HCT116 (cell line): ENCODE measurements at regions not wholly inside any gene's neighbourhood (a gene's known extent, or its start where the extent isn't known, plus 50 kb on each side); places are given as distances from the start of the nearest gene placed in this dataset.

Experiments
- ATAC-seq: fragments of 200-7000 bp; cut with Tn5 transposase; 2 replicates; pipeline ENCODE4 v1.9.1; 2020; ENCODE audit warnings: mild to moderate bottlenecking, moderate library complexity
- BruUV-seq: library from RNA; stranded (reverse); fragments of 400-500 nt; replicated peaks from 2 replicates; lab custom pipeline; 2021; lab: Mats Ljungman, UMichigan
- CTCF ChIA-PET: fragments of 300-600 bp; sonication (Branson Sonifier 250); formaldehyde crosslinking; loops from one replicate; lab custom pipeline; 2021; ENCODE audit warnings: antibody characterized with exemption; lab: Charles Lee
- POLR2A ChIA-PET: fragments of 300-600, 350-600 bp; sonication (Branson Sonifier 250); formaldehyde crosslinking; loops from one replicate; lab custom pipeline; 2021; ENCODE audit warnings: antibody characterized with exemption; lab: Charles Lee
- RAD21 ChIA-PET, 2 experiments: fragments of 300-600 bp; sonication (Branson Sonifier 250); formaldehyde crosslinking; loops; one replicate each; lab custom pipeline; 2023; ENCODE audit warnings: low total read pairs in 2 of 2; ENCODE audit not compliant: uncharacterized antibody in 2 of 2, unreplicated experiment in 2 of 2, low non-redundant PET in 1 of 2; lab: Charles Lee
- DNase-seq: peaks from one replicate; pipeline ENCODE4 v3.0.0-alpha.2; 2010; ENCODE audit warnings: low read depth, low spot score
- H2AFZ ChIP-seq: fragments of 200-600 bp; shearing (Covaris generic), sonication (generic); 2 replicates; pipeline ENCODE4 v1.6.1; 2017; ENCODE audit warnings: low read depth, mixed run types, mixed read lengths, antibody characterized with exemption, low read length; ENCODE audit not compliant: poor library complexity, severe bottlenecking
- H3K27ac ChIP-seq: 2 replicates; pipeline ENCODE4 v1.5.1; 2012; ENCODE audit warnings: low read depth, low read length
- H3K27me3 ChIP-seq: fragments of 200-600 bp; sonication (generic); 2 replicates; pipeline ENCODE4 v1.6.1; 2016; ENCODE audit warnings: mixed run types, low read length, mixed read lengths; ENCODE audit not compliant: insufficient read depth
- H3K36me3 ChIP-seq, 2 experiments: fragments of 200-500 bp in 1 of 2; fragments of 200-600 bp in 1 of 2; sonication (Bioruptor generic) in 1 of 2; sonication (generic) in 1 of 2; 2 replicates each; pipeline versions ENCODE4 v1.5.1 to v1.6.1; 2014 to 2016; ENCODE audit warnings: low read length in 2 of 2, inconsistent platforms in 1 of 2, mixed read lengths in 1 of 2, mixed run types in 1 of 2; ENCODE audit not compliant: insufficient read depth in 2 of 2, control insufficient read depth in 1 of 2
- H3K4me1 ChIP-seq, 2 experiments: fragments of 200-600 bp in 1 of 2; sonication (generic) in 1 of 2; 2 replicates each; pipeline versions ENCODE4 v1.5.1 to v1.6.1; 2012 to 2017; ENCODE audit warnings: low read length in 2 of 2, inconsistent platforms in 1 of 2, mild to moderate bottlenecking in 1 of 2, mixed read lengths in 1 of 2, mixed run types in 1 of 2, moderate library complexity in 1 of 2; ENCODE audit not compliant: insufficient read depth in 2 of 2, control insufficient read depth in 1 of 2
- H3K4me2 ChIP-seq: fragments of 200-600 bp; sonication (generic); 2 replicates; pipeline ENCODE4 v1.6.1; 2017; ENCODE audit warnings: mixed run types, low read length, mixed read lengths
- H3K4me3 ChIP-seq, 2 experiments: fragments of 200-600 bp in 1 of 2; sonication (generic) in 1 of 2; replicated peaks in 1 of 2; 2 replicates each; pipeline ENCODE4 v1.5.1; 2011 to 2016; ENCODE audit warnings: low read length in 2 of 2, control low read depth in 1 of 2, low read depth in 1 of 2, mild to moderate bottlenecking in 1 of 2, mixed read lengths in 1 of 2, mixed run types in 1 of 2
- H3K79me2 ChIP-seq: fragments of 200-600 bp; sonication (generic); 2 replicates; pipeline ENCODE4 v1.6.1; 2017; ENCODE audit warnings: mild to moderate bottlenecking, mixed run types, low read length, moderate library complexity, mixed read lengths; ENCODE audit not compliant: insufficient read depth
- H3K9ac ChIP-seq: fragments of 200-600 bp; sonication (generic); 2 replicates; pipeline ENCODE4 v1.6.1; 2016; ENCODE audit warnings: low read length, mixed read lengths
- H3K9me2 ChIP-seq: fragments of 200-600 bp; sonication (generic), shearing (Covaris generic); 2 replicates; pipeline ENCODE4 v1.6.1; 2017; ENCODE audit warnings: mixed run types, mild to moderate bottlenecking, moderate library complexity; ENCODE audit not compliant: insufficient read depth
- H3K9me3 ChIP-seq, 2 experiments: fragments of 200-500 bp in 1 of 2; fragments of 200-600 bp in 1 of 2; sonication (Bioruptor generic) in 1 of 2; sonication (generic) in 1 of 2; 2 replicates each; pipeline ENCODE4 v1.6.1; 2014 to 2017; ENCODE audit warnings: low read length in 2 of 2, mixed read lengths in 2 of 2, inconsistent platforms in 1 of 2, low read depth in 1 of 2, mild to moderate bottlenecking in 1 of 2, mixed run types in 1 of 2, moderate library complexity in 1 of 2; ENCODE audit not compliant: control insufficient read depth in 1 of 2, insufficient read depth in 1 of 2
- H4K20me1 ChIP-seq: fragments of 200-600 bp; sonication (generic), shearing (Covaris generic); 2 replicates; pipeline ENCODE4 v1.6.1; 2017; ENCODE audit warnings: mixed run types, mild to moderate bottlenecking, moderate library complexity; ENCODE audit not compliant: insufficient read depth
- CEBPB ChIP-seq: IDR thresholded peaks from 2 replicates; pipeline ENCODE4 v1.6.1; 2012; ENCODE audit warnings: low read depth
- EZH2 ChIP-seq: fragments of 200-600 bp; sonication (generic); IDR thresholded peaks from 2 replicates; pipeline ENCODE4 v1.6.1; 2017; ENCODE audit warnings: antibody characterized with exemption, mixed run types
- FOSL1 ChIP-seq: IDR thresholded peaks from 2 replicates; pipeline ENCODE4 v1.6.1; 2012; ENCODE audit warnings: low read depth
- JUND ChIP-seq: IDR thresholded peaks from 2 replicates; pipeline ENCODE4 v1.6.1; 2012
- POLR2A ChIP-seq: IDR thresholded peaks from 2 replicates; pipeline ENCODE4 v1.7.0; 2011; ENCODE audit warnings: borderline replicate concordance; ENCODE audit not compliant: insufficient read depth, insufficient read length; ENCODE audit errors: extremely low read depth
- POLR2AphosphoS5 ChIP-seq: IDR thresholded peaks from 2 replicates; pipeline ENCODE4 v1.6.1; 2011; ENCODE audit warnings: mild to moderate bottlenecking, low read depth, low read length, moderate library complexity
- RAD21 ChIP-seq: IDR thresholded peaks from 2 replicates; pipeline ENCODE4 v1.6.1; 2012; ENCODE audit warnings: low read depth, mild to moderate bottlenecking
- SIN3A ChIP-seq: IDR thresholded peaks from 2 replicates; pipeline ENCODE4 v1.6.1; 2012; ENCODE audit warnings: low read depth
- SP1 ChIP-seq: IDR thresholded peaks from 2 replicates; pipeline ENCODE4 v1.6.1; 2012; ENCODE audit warnings: low read depth
- SRF ChIP-seq: IDR thresholded peaks from 2 replicates; pipeline ENCODE4 v1.6.1; 2012; ENCODE audit warnings: low read depth
- TCF7L2 ChIP-seq: IDR thresholded peaks from 2 replicates; pipeline ENCODE4 v1.7.0; 2011; ENCODE audit warnings: borderline replicate concordance, inconsistent platforms; ENCODE audit not compliant: insufficient read depth, insufficient read length; ENCODE audit errors: extremely low read depth
- ZNF274 ChIP-seq: fragments of 200-500 bp; sonication (Bioruptor generic); IDR thresholded peaks from 2 replicates; pipeline ENCODE4 v1.6.1; 2014; ENCODE audit warnings: mild to moderate bottlenecking, low read depth, low read length, inconsistent platforms
- intact Hi-C: fragments of 100-400 bp; cut with micrococcal nuclease; formaldehyde crosslinking; loops from 2 replicates; pipeline ENCODE4 v1.10.0; 2022
- TF ChIP-seq, protein P1 (sequence below), 3 experiments: fragments of 200-600 bp in 1 of 3; sonication (generic) in 1 of 3; IDR thresholded peaks in 2 of 3; conservative IDR thresholded peaks in 1 of 3; 2 replicates each; pipeline ENCODE4 v1.5.1; 2012 to 2017; ENCODE audit warnings: low read depth in 2 of 3, low read length in 2 of 3, antibody characterized with exemption in 1 of 3, borderline replicate concordance in 1 of 3, control low read depth in 1 of 3, mild to moderate bottlenecking in 1 of 3, mixed read lengths in 1 of 3, mixed run types in 1 of 3, moderate library complexity in 1 of 3; ENCODE audit not compliant: insufficient read depth in 1 of 3

GRCh38 chr9:86816366-86816765, 130.9 kb downstream of the GAS1 start:
- Histone ChIP-seq H3K9me3 (no peaks in the 10 kb centered on the region; a peak in 1 of 4 replicates), H3K27ac (no peak overlapping the region), H3K79me2 (no peaks in the 10 kb centered on the region), H3K27me3 (peaks cover 24% of the 10 kb centered on the region; the same call in 1 of the 2 replicates), H3K4me1 (no peaks in the 10 kb centered on the region), H3K36me3 (no peaks in the 10 kb centered on the region), H3K9ac (no peak overlapping the region), H3K4me2 (no peak overlapping the region), H3K4me3 (no peak overlapping the region), H4K20me1 (no peaks in the 10 kb centered on the region), H3K9me2 (no peaks in the 10 kb centered on the region), H2AFZ (no peak overlapping the region)
- ATAC-seq, result no peak
- POLR2A ChIA-PET, result no interaction called here
- TF ChIP-seq SRF, result no peak
- TF ChIP-seq FOSL1, result no peak
- no peak for TF ChIP-seq SIN3A
- no peak for TF ChIP-seq SP1
- no peak for TF ChIP-seq POLR2AphosphoS5
- TF ChIP-seq CEBPB, result no peak
- TF ChIP-seq RAD21, result no peak
- TF ChIP-seq JUND, result no peak
- no peak for TF ChIP-seq EZH2
- CTCF ChIA-PET, result no interaction called here
- no peak for DNase-seq
- RAD21 ChIA-PET, result no interaction called here
- no TSS peak for BruUV-seq
- intact Hi-C loops, result no loop called here

GRCh38 chr9:86812616-86813015, 134.7 kb downstream of the GAS1 start:
- Histone ChIP-seq H2AFZ (no peak overlapping the region), H3K9me2 (no peaks in the 10 kb centered on the region), H3K4me1 (no peaks in the 10 kb centered on the region), H3K4me2 (no peak overlapping the region), H3K9me3 (no peaks in the 10 kb centered on the region), H3K36me3 (no peaks in the 10 kb centered on the region), H3K79me2 (no peaks in the 10 kb centered on the region), H3K27me3 (peaks cover 19% of the 10 kb centered on the region; the same call in 1 of the 2 replicates), H4K20me1 (no peaks in the 10 kb centered on the region), H3K9ac (no peak overlapping the region), H3K27ac (no peak overlapping the region), H3K4me3 (no peak overlapping the region)
- TF ChIP-seq TCF7L2, result no peak
- no peak for TF ChIP-seq RAD21
- no peak for TF ChIP-seq ZNF274
- no peak for TF ChIP-seq POLR2A
- TF ChIP-seq, protein P1, sequence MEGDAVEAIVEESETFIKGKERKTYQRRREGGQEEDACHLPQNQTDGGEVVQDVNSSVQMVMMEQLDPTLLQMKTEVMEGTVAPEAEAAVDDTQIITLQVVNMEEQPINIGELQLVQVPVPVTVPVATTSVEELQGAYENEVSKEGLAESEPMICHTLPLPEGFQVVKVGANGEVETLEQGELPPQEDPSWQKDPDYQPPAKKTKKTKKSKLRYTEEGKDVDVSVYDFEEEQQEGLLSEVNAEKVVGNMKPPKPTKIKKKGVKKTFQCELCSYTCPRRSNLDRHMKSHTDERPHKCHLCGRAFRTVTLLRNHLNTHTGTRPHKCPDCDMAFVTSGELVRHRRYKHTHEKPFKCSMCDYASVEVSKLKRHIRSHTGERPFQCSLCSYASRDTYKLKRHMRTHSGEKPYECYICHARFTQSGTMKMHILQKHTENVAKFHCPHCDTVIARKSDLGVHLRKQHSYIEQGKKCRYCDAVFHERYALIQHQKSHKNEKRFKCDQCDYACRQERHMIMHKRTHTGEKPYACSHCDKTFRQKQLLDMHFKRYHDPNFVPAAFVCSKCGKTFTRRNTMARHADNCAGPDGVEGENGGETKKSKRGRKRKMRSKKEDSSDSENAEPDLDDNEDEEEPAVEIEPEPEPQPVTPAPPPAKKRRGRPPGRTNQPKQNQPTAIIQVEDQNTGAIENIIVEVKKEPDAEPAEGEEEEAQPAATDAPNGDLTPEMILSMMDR (IDR thresholded peaks at IDR 0.05 in 2 of 3, conservative IDR thresholded peaks at IDR 0.05 in 1 of 3; ENCODE audit: borderline replicate concordance in 1 of 3, insufficient read depth in 1 of 3, low read depth in 2 of 3, low read length in 2 of 3), result no peak
- TF ChIP-seq POLR2AphosphoS5, result no peak
- POLR2A ChIA-PET, result no interaction called here
- DNase-seq, result no peak
- CTCF ChIA-PET, result no interaction called here
- RAD21 ChIA-PET, result no interaction called here
- no TSS peak for BruUV-seq
- ATAC-seq, result no peak
- intact Hi-C loops, result no loop called here
